ENCODE measurements at regions not wholly inside any gene's neighbourhood (a gene's known extent, or its start where the extent isn't known, plus 50 kb on each side); places are given as distances from the start of the nearest gene placed in this dataset.

DNA sequence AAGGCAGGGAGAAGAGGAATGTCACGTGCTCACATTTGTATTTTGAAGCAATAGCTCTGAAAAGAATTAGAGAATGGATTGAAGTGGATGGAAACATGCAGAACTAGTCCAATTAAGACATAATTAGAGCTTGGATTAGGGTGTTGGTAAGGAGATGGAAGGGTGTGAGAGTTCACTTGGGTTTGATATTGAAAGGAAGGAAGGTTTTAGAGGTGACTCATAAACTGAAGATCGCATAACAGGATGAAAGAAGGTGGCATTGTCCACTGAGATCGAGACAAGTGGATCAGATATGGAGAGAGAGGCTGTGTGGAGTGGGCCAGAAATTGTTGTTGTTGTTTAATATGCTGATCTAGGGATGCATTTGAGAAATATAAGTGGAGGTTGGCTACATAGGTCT lies 244.0 kb upstream of the SMIM31 start:
- no peaks in the 10 kb centered on the region for H3K27me3 Mint-ChIP-seq (ENCODE audit: insufficient read depth, low read depth)

DNA sequence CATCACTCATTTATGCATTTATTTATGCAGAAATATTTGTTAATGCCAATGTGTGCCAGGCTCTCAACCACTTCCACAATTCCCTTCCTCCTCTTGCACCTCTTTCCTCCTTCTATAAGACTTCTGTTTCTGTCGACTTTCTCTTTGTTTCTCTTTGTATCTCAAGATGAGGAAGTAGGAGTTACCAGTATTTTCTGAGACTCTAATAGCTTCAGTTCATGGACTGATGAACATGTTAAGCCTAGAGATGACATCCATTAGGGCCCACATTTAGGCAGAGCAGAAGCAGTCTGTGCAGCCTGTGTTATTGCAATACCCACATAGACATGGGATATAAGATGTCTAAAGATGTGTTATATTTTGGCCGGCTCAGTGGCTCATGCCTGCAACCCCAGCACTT lies 241.8 kb upstream of the SMIM31 start:
- Histone ChIP-seq H3K9me3 (ENCODE audit: low read depth) (peaks cover 5% of the 10 kb centered on the region), H3K27ac (no peak overlapping the region), H3K79me2 (ENCODE audit: low read depth) (no peaks in the 10 kb centered on the region), H3K9ac (no peak overlapping the region), H3K4me2 (no peak overlapping the region), H3K36me3 (no peaks in the 10 kb centered on the region), H3F3A (ENCODE audit: low read depth) (no peaks in the 10 kb centered on the region), H3K27me3 (no peaks in the 10 kb centered on the region), H3K4me3 (no peak overlapping the region), H2AFZ (replicated peaks) (no peak overlapping the region), H4K20me1 (ENCODE audit: low read depth) (no peaks in the 10 kb centered on the region), H3K4me1 (no peaks in the 10 kb centered on the region)
- no peak for DNase-seq (ENCODE audit: low spot score)
- TF ChIP-seq EZH2 (IDR thresholded peaks at IDR 0.05), result no peak
- no peak overlapping the region for H3K4me3 Mint-ChIP-seq
- H3K36me3 Mint-ChIP-seq, result no peaks in the 10 kb centered on the region
- H3K4me1 Mint-ChIP-seq, result no peaks in the 10 kb centered on the region
- H3K27me3 Mint-ChIP-seq (ENCODE audit: insufficient read depth, low read depth), result no peaks in the 10 kb centered on the region
- peaks cover under 1% of the 10 kb centered on the region for H3K9me3 Mint-ChIP-seq
- no peak overlapping the region for H3K27ac Mint-ChIP-seq

More for the DNA sequence above, 244.0 kb upstream of the SMIM31 start:
- Histone ChIP-seq H3K27me3 (no peaks in the 10 kb centered on the region), H3K9ac (no peak overlapping the region), H3K27ac (no peak overlapping the region), H3K36me3 (no peaks in the 10 kb centered on the region), H3K9me3 (ENCODE audit: low read depth) (no peaks in the 10 kb centered on the region), H3K4me1 (peaks cover 11% of the 10 kb centered on the region), H2AFZ (replicated peaks) (no peak overlapping the region), H3F3A (ENCODE audit: low read depth) (no peaks in the 10 kb centered on the region), H4K20me1 (ENCODE audit: low read depth) (no peaks in the 10 kb centered on the region), H3K4me2 (no peak overlapping the region), H3K79me2 (ENCODE audit: low read depth) (no peaks in the 10 kb centered on the region), H3K4me3 (no peak overlapping the region)
- H3K36me3 Mint-ChIP-seq, result no peaks in the 10 kb centered on the region
- no peaks in the 10 kb centered on the region for H3K4me1 Mint-ChIP-seq
- TF ChIP-seq EZH2phosphoT487 (IDR thresholded peaks at IDR 0.05) (no peak), EZH2 (IDR thresholded peaks at IDR 0.05) (no peak)
- TF ChIP-seq, protein P1, sequence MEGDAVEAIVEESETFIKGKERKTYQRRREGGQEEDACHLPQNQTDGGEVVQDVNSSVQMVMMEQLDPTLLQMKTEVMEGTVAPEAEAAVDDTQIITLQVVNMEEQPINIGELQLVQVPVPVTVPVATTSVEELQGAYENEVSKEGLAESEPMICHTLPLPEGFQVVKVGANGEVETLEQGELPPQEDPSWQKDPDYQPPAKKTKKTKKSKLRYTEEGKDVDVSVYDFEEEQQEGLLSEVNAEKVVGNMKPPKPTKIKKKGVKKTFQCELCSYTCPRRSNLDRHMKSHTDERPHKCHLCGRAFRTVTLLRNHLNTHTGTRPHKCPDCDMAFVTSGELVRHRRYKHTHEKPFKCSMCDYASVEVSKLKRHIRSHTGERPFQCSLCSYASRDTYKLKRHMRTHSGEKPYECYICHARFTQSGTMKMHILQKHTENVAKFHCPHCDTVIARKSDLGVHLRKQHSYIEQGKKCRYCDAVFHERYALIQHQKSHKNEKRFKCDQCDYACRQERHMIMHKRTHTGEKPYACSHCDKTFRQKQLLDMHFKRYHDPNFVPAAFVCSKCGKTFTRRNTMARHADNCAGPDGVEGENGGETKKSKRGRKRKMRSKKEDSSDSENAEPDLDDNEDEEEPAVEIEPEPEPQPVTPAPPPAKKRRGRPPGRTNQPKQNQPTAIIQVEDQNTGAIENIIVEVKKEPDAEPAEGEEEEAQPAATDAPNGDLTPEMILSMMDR (IDR thresholded peaks at IDR 0.05), result no peak
- no peak overlapping the region for H3K27ac Mint-ChIP-seq
- no peak overlapping the region for H3K4me3 Mint-ChIP-seq
- DNase-seq (ENCODE audit: low spot score), result no peak
- H3K9me3 Mint-ChIP-seq, result no peaks in the 10 kb centered on the region

DNA sequence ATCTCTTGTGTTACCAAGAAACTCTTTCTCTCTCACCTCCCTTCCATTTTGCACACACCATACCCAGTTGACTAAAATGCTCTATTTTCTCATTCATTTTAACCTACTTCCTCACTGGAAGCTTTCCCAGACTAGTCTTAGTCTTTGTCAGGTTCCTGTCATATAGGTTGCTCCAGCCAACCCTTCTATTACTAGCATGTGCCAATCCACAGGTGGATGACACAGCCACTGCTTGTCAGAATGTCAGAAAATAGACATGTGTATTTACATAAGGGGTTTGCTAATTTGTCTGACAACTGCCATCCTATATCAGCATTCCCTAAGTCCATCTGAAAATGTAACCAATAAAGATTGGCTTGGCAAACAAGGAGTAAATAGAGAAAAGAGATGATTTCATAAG lies 239.2 kb upstream of the SMIM31 start:
- Histone ChIP-seq H3F3A (ENCODE audit: low read depth) (no peaks in the 10 kb centered on the region), H3K79me2 (ENCODE audit: low read depth) (no peaks in the 10 kb centered on the region), H4K20me1 (ENCODE audit: low read depth) (no peaks in the 10 kb centered on the region), H3K4me3 (no peak overlapping the region), H3K4me2 (no peak overlapping the region), H3K36me3 (no peaks in the 10 kb centered on the region), H3K4me1 (no peaks in the 10 kb centered on the region), H3K27me3 (no peaks in the 10 kb centered on the region), H2AFZ (replicated peaks) (no peak overlapping the region), H3K9ac (no peak overlapping the region), H3K27ac (no peak overlapping the region), H3K9me3 (ENCODE audit: low read depth) (peaks cover 6% of the 10 kb centered on the region)
- Mint-ChIP-seq H3K9me3 (peaks cover 3% of the 10 kb centered on the region), H3K4me3 (no peak overlapping the region), H3K27ac (no peak overlapping the region), H3K4me1 (no peaks in the 10 kb centered on the region), H3K36me3 (no peaks in the 10 kb centered on the region), H3K27me3 (ENCODE audit: insufficient read depth, low read depth) (no peaks in the 10 kb centered on the region)
- no peak for TF ChIP-seq EZH2phosphoT487 (IDR thresholded peaks at IDR 0.05)
- TF ChIP-seq EZH2 (IDR thresholded peaks at IDR 0.05), result no peak
- TF ChIP-seq, protein P1 (IDR thresholded peaks at IDR 0.05), result no peak
- no peak for DNase-seq (ENCODE audit: low spot score)

DNA sequence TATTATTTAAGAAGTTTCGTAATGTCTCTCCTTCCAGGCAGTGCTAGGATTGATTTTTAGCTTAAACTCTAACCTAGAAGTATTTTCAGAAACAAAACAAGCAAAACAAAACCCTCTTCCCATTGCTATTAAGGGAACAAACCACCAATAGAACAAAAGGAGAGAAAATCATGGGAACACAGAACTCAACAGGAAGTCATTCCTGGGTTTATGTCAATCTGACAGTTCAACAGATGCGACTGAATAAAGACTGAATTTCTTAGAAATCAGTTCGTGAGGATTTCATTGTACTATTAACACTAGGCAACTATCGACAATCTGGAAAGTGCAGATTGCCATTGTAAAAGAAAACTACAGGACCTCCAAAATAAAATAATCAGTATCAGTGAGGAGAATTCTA lies 229.1 kb upstream of the SMIM31 start:
- Mint-ChIP-seq H3K4me1 (peaks cover 18% of the 10 kb centered on the region), H3K27me3 (ENCODE audit: insufficient read depth, low read depth) (no peaks in the 10 kb centered on the region), H3K36me3 (no peaks in the 10 kb centered on the region), H3K4me3 (no peak overlapping the region), H3K9me3 (no peaks in the 10 kb centered on the region), H3K27ac (no peak overlapping the region)
- TF ChIP-seq, protein P1 (IDR thresholded peaks at IDR 0.05), result no peak
- TF ChIP-seq EZH2phosphoT487 (IDR thresholded peaks at IDR 0.05) (no peak), EZH2 (IDR thresholded peaks at IDR 0.05) (no peak)
- Histone ChIP-seq H3F3A (ENCODE audit: low read depth) (peaks cover 36% of the 10 kb centered on the region), H2AFZ (replicated peaks) (peak overlapping the region; percentile 19), H3K4me3 (no peak overlapping the region), H3K4me2 (peak overlapping the region; percentile 18), H3K27ac (peak overlapping the region; percentile 74), H3K4me1 (peaks cover 48% of the 10 kb centered on the region), H3K79me2 (ENCODE audit: low read depth) (no peaks in the 10 kb centered on the region), H3K36me3 (no peaks in the 10 kb centered on the region), H3K27me3 (no peaks in the 10 kb centered on the region), H3K9ac (no peak overlapping the region), H4K20me1 (ENCODE audit: low read depth) (no peaks in the 10 kb centered on the region), H3K9me3 (ENCODE audit: low read depth) (no peaks in the 10 kb centered on the region)
- DNase-seq (ENCODE audit: low spot score), result peak; percentile 40
